HG02571 (cell line): ENCODE measurements at regions not wholly inside any gene's neighbourhood (a gene's known extent, or its start where the extent isn't known, plus 50 kb on each side); places are given as distances from the start of the nearest gene placed in this dataset.
"Not testable (repeated sequence)": the region's sequence is repeated elsewhere in the genome, so short reads cannot be mapped to it uniquely, and the experiment has no call there.

ENCODE experiments used
- ATAC-seq: cut with Tn5 transposase; IDR thresholded peaks from one replicate; pipeline ENCODE4 v1.9.1; 2021; ENCODE audit warnings: mild to moderate bottlenecking, moderate library complexity; ENCODE audit not compliant: unreplicated experiment

GRCh38 chr18:59801576-59801975 is 98.2 kb upstream of the PMAIP1 start:
- ATAC-seq: no peak

- no peak for ATAC-seq
Measured at GRCh38 chr18:59800897-59801296, 98.9 kb upstream of the PMAIP1 start.

GRCh38 chr18:59799383-59800015 is 100.3 kb upstream of the PMAIP1 start:
- ATAC-seq: no peak

- no peak for ATAC-seq
Measured at GRCh38 chr18:59795882-59796281, 98.7 kb upstream of the CCBE1 start.

- ATAC-seq: no peak
Measured at GRCh38 chr18:59792353-59792752, 95.1 kb upstream of the CCBE1 start.

GRCh38 chr18:59790346-59790936 is 93.2 kb upstream of the CCBE1 start:
- not testable (repeated sequence) for ATAC-seq

- ATAC-seq: no peak
Measured at GRCh38 chr18:59788791-59789106, 91.5 kb upstream of the CCBE1 start.

- ATAC-seq: no peak
Measured at GRCh38 chr18:59787998-59788790, 91.0 kb upstream of the CCBE1 start.

GRCh38 chr18:59784694-59785093 is 87.5 kb upstream of the CCBE1 start:
- ATAC-seq: no peak

GRCh38 chr18:59783138-59783537 is 85.9 kb upstream of the CCBE1 start:
- peak; percentile 76 for ATAC-seq

- no peak for ATAC-seq
Measured at GRCh38 chr18:59779979-59780378, 82.8 kb upstream of the CCBE1 start.

GRCh38 chr18:59778434-59778833 is 81.2 kb upstream of the CCBE1 start:
- no peak for ATAC-seq

GRCh38 chr18:59777636-59778035 is 80.4 kb upstream of the CCBE1 start:
- no peak for ATAC-seq

- ATAC-seq: no peak
Measured at GRCh38 chr18:59769129-59769865, 72.1 kb upstream of the CCBE1 start.

GRCh38 chr18:59768409-59768808 is 71.2 kb upstream of the CCBE1 start:
- no peak for ATAC-seq

GRCh38 chr18:59767732-59768131 is 70.5 kb upstream of the CCBE1 start:
- no peak for ATAC-seq

GRCh38 chr18:59765343-59765742 is 68.1 kb upstream of the CCBE1 start:
- ATAC-seq: no peak

GRCh38 chr18:59764281-59764680 is 67.1 kb upstream of the CCBE1 start:
- ATAC-seq: no peak

GRCh38 chr18:59763541-59764136 is 66.4 kb upstream of the CCBE1 start:
- no peak for ATAC-seq

- no peak for ATAC-seq
Measured at GRCh38 chr18:59760619-59761600, 63.7 kb upstream of the CCBE1 start.
